ENCODE measurements at regions not wholly inside any gene's neighbourhood (a gene's known extent, or its start where the extent isn't known, plus 50 kb on each side); places are given as distances from the start of the nearest gene placed in this dataset.
"Not testable (repeated sequence)": the region's sequence is repeated elsewhere in the genome, so short reads cannot be mapped to it uniquely, and the experiment has no call there.

DNA sequence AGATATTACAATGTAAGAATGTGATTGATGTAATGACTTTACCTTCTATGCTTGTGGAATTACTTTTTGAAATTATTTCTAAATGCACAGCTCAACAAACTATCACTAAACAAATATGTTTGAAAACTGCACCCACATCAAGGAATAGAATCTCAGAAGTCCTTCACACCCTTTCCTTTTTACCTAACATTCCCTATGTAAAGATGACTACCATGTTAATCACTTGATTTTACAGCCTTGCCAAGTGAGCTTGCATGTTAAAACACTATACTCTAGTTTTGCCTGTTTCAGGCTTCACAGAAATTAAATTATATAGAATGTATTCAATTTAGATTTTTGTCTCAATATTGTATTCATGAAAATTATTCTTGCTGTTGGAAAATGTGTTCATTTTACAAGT is 1169.4 kb upstream of the CELF2 start:
- peaks cover 9% of the 10 kb centered on the region; the same call in 1 of the 2 replicates for H3K36me3 ChIP-seq (ENCODE audit: insufficient read depth, low read length)
- H3K4me3 ChIP-seq (ENCODE audit: low read length): no peak overlapping the region
- peaks cover 31% of the 10 kb centered on the region for H3K9me3 ChIP-seq (ENCODE audit: low read length)
- no peaks in the 10 kb centered on the region for H3K27me3 ChIP-seq (ENCODE audit: low read length)
- H4K20me1 ChIP-seq (ENCODE audit: insufficient read depth, low read depth, low read length): no peaks in the 10 kb centered on the region
- DNase-seq: no peak
- no peak overlapping the region for H3K9ac ChIP-seq (ENCODE audit: low read length)
- H3K4me2 ChIP-seq (ENCODE audit: low read depth, low read length, poor library complexity, severe bottlenecking): no peak overlapping the region
- peaks cover 3% of the 10 kb centered on the region for H3K4me1 ChIP-seq (ENCODE audit: low read length)
- H3K79me2 ChIP-seq (ENCODE audit: low read length): no peaks in the 10 kb centered on the region
- H3K9me2 ChIP-seq (replicated peaks; ENCODE audit: insufficient read depth, low read length): no peaks in the 10 kb centered on the region
- H3K27ac ChIP-seq (ENCODE audit: low read length): no peak overlapping the region
- no peak overlapping the region for H2AFZ ChIP-seq (ENCODE audit: low read length)

DNA sequence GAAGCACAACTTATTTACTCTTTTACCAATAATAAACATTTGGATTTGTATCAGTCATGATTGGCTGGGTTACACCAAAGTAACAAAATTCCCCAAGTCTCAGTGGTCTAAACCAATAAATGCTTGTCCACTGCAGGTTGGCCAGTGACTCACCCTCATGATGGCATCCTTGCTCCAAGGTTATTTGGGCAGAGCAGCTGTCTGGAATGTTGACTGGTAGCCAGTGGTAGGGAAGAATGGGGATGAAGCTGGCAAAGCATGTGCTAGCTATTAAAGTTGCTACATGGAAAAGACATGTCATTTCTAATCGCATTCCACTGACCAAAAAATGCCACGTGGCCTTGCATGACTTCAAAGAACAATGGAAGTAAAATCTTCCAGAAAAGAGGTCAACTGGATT is 1168.7 kb upstream of the CELF2 start:
- H3K36me3 ChIP-seq (ENCODE audit: insufficient read depth, low read length): peaks cover 9% of the 10 kb centered on the region; the same call in 1 of the 2 replicates
- H4K20me1 ChIP-seq (ENCODE audit: insufficient read depth, low read depth, low read length): no peaks in the 10 kb centered on the region
- no peaks in the 10 kb centered on the region for H3K9me2 ChIP-seq (replicated peaks; ENCODE audit: insufficient read depth, low read length)
- H3K4me3 ChIP-seq (ENCODE audit: low read length): no peak overlapping the region
- no peaks in the 10 kb centered on the region for H3K79me2 ChIP-seq (ENCODE audit: low read length)
- H3K9me3 ChIP-seq (ENCODE audit: low read length): peaks cover 30% of the 10 kb centered on the region
- no peak for DNase-seq
- no peak overlapping the region for H3K4me2 ChIP-seq (ENCODE audit: low read depth, low read length, poor library complexity, severe bottlenecking)
- H3K4me1 ChIP-seq (ENCODE audit: low read length): peaks cover 10% of the 10 kb centered on the region
- H3K27ac ChIP-seq (ENCODE audit: low read length): no peak overlapping the region
- no peak overlapping the region for H2AFZ ChIP-seq (ENCODE audit: low read length)
- H3K9ac ChIP-seq (ENCODE audit: low read length): no peak overlapping the region
- H3K27me3 ChIP-seq (ENCODE audit: low read length): no peaks in the 10 kb centered on the region

DNA sequence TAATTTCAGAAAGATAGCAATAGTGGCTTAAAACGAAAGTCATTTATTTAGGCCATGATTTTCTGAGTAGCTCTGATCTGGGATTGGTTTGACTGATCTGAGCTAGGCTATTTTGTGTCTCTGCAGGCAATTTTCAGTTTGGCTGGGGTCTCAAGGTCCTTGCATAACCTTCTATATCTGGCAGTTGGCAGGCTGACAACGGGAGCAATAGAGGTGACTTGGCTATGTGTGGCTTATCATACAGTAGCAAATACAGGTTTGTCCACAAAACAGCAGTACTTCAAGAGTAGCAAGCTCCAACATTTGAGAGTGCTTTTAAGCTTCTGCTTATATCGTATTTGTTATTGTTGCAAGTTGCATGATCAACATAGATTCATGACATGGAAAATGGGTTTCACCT is 1167.3 kb upstream of the CELF2 start:
- Histone ChIP-seq H3K4me1 (ENCODE audit: low read length) (peaks cover 14% of the 10 kb centered on the region), H3K9ac (ENCODE audit: low read length) (no peak overlapping the region), H3K27me3 (ENCODE audit: low read length) (no peaks in the 10 kb centered on the region), H3K79me2 (ENCODE audit: low read length) (no peaks in the 10 kb centered on the region), H3K4me2 (ENCODE audit: low read depth, low read length, poor library complexity, severe bottlenecking) (no peak overlapping the region), H3K9me3 (ENCODE audit: low read length) (peaks cover 17% of the 10 kb centered on the region), H3K4me3 (ENCODE audit: low read length) (no peak overlapping the region), H3K27ac (ENCODE audit: low read length) (no peak overlapping the region), H2AFZ (ENCODE audit: low read length) (peak overlapping the region; percentile 65; the same call in 1 of the 2 replicates), H3K9me2 (replicated peaks; ENCODE audit: insufficient read depth, low read length) (no peaks in the 10 kb centered on the region), H3K36me3 (ENCODE audit: insufficient read depth, low read length) (peaks cover 9% of the 10 kb centered on the region; the same call in 1 of the 2 replicates), H4K20me1 (ENCODE audit: insufficient read depth, low read depth, low read length) (no peaks in the 10 kb centered on the region)
- DNase-seq: no peak

DNA sequence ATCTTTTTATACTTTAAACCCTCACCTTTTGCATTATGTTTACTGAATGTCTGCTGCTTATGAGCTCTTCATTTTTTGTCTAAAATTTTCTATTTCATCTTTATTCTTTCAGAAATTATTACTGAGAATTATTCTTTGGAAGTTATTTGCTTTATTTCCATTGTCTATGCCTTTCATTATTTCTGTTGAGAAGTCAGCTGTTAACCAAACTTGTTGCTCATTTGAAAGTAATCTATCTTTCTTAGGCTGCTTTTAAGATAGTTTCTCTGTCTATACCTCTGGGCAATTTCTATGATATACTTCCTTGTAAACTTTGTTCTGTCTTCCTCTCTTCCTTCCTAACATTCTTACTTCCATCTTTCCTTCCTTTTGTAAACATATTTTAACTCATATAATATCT is 1165.9 kb upstream of the CELF2 start:
- Histone ChIP-seq H3K36me3 (ENCODE audit: insufficient read depth, low read length) (peaks cover 9% of the 10 kb centered on the region; the same call in 1 of the 2 replicates), H3K27me3 (ENCODE audit: low read length) (no peaks in the 10 kb centered on the region), H3K4me2 (ENCODE audit: low read depth, low read length, poor library complexity, severe bottlenecking) (no peak overlapping the region), H3K4me3 (ENCODE audit: low read length) (no peak overlapping the region; the same call in 1 of the 2 replicates), H3K9ac (ENCODE audit: low read length) (no peak overlapping the region), H3K27ac (ENCODE audit: low read length) (no peak overlapping the region), H4K20me1 (ENCODE audit: insufficient read depth, low read depth, low read length) (no peaks in the 10 kb centered on the region), H3K4me1 (ENCODE audit: low read length) (peaks cover 14% of the 10 kb centered on the region), H2AFZ (ENCODE audit: low read length) (no peak overlapping the region), H3K9me3 (ENCODE audit: low read length) (peaks cover 13% of the 10 kb centered on the region), H3K79me2 (ENCODE audit: low read length) (no peaks in the 10 kb centered on the region), H3K9me2 (replicated peaks; ENCODE audit: insufficient read depth, low read length) (no peaks in the 10 kb centered on the region)
- DNase-seq: no peak

- Histone ChIP-seq H3K79me2 (ENCODE audit: low read length) (no peaks in the 10 kb centered on the region), H3K27ac (ENCODE audit: low read length) (peak overlapping the region; percentile 28; the same call in 1 of the 2 replicates), H3K4me1 (ENCODE audit: low read length) (peaks cover 14% of the 10 kb centered on the region), H2AFZ (ENCODE audit: low read length) (peak overlapping the region; percentile 85), H3K27me3 (ENCODE audit: low read length) (no peaks in the 10 kb centered on the region), H3K9ac (ENCODE audit: low read length) (no peak overlapping the region), H3K9me2 (replicated peaks; ENCODE audit: insufficient read depth, low read length) (no peaks in the 10 kb centered on the region), H3K4me3 (ENCODE audit: low read length) (no peak overlapping the region), H3K4me2 (ENCODE audit: low read depth, low read length, poor library complexity, severe bottlenecking) (no peak overlapping the region), H4K20me1 (ENCODE audit: insufficient read depth, low read depth, low read length) (no peaks in the 10 kb centered on the region), H3K36me3 (ENCODE audit: insufficient read depth, low read length) (peaks cover 9% of the 10 kb centered on the region; the same call in 1 of the 2 replicates), H3K9me3 (ENCODE audit: low read length) (peaks cover 13% of the 10 kb centered on the region)
- DNase-seq: peak; percentile 69
These were observed 1164.0 kb upstream of the CELF2 start for GRCh38 chr10:9853405-9854355.

GRCh38 chr10:9855451-9855850 is 1162.2 kb upstream of the CELF2 start:
- H3K36me3 ChIP-seq (ENCODE audit: insufficient read depth, low read length); H3K4me2 ChIP-seq (ENCODE audit: low read depth, low read length, poor library complexity, severe bottlenecking); H3K79me2 ChIP-seq (ENCODE audit: low read length); H3K27me3 ChIP-seq (ENCODE audit: low read length); H3K9ac ChIP-seq (ENCODE audit: low read length); H2AFZ ChIP-seq (ENCODE audit: low read length); H3K9me2 ChIP-seq (replicated peaks; ENCODE audit: insufficient read depth, low read length); H3K27ac ChIP-seq (ENCODE audit: low read length); DNase-seq; H3K4me3 ChIP-seq (ENCODE audit: low read length); H4K20me1 ChIP-seq (ENCODE audit: insufficient read depth, low read depth, low read length): not testable (repeated sequence)
- Histone ChIP-seq H3K4me1 (ENCODE audit: low read length) (peaks cover 12% of the 10 kb centered on the region), H3K9me3 (ENCODE audit: low read length) (peaks cover 13% of the 10 kb centered on the region)

- Histone ChIP-seq H3K9ac (ENCODE audit: low read length) (no peak overlapping the region), H3K27me3 (ENCODE audit: low read length) (no peaks in the 10 kb centered on the region), H3K4me3 (ENCODE audit: low read length) (no peak overlapping the region), H3K9me2 (replicated peaks; ENCODE audit: insufficient read depth, low read length) (no peaks in the 10 kb centered on the region), H4K20me1 (ENCODE audit: insufficient read depth, low read depth, low read length) (no peaks in the 10 kb centered on the region), H3K4me1 (ENCODE audit: low read length) (peaks cover 5% of the 10 kb centered on the region), H3K9me3 (ENCODE audit: low read length) (no peaks in the 10 kb centered on the region; the same call in 1 of the 2 replicates), H3K27ac (ENCODE audit: low read length) (no peak overlapping the region), H2AFZ (ENCODE audit: low read length) (peak overlapping the region; percentile 39; the same call in 1 of the 2 replicates), H3K79me2 (ENCODE audit: low read length) (no peaks in the 10 kb centered on the region), H3K4me2 (ENCODE audit: low read depth, low read length, poor library complexity, severe bottlenecking) (no peak overlapping the region), H3K36me3 (ENCODE audit: insufficient read depth, low read length) (no peaks in the 10 kb centered on the region; the same call in 1 of the 2 replicates)
- DNase-seq: no peak
These were observed 1158.9 kb upstream of the CELF2 start for GRCh38 chr10:9858816-9859215.

DNA sequence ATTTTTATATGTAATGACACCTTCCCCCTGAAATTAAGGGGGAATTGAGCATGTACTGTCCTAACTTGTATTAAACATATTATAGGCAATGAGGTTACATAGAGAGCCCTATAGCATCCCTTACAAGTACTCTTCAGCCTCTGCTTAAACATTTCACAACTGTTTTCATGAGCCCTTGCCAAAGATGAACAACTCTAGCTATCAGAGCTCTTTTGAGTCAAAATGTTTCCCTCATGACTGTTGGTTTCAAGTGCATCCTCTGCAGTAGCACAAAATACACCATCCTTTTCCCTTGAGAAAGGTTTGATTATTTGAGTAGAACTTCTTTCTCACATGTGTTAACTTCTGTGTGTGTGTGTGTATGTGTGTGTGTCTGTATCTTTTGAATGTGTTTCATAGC is 1157.6 kb upstream of the CELF2 start:
- Histone ChIP-seq H3K9me2 (replicated peaks; ENCODE audit: insufficient read depth, low read length) (no peaks in the 10 kb centered on the region), H4K20me1 (ENCODE audit: insufficient read depth, low read depth, low read length) (no peaks in the 10 kb centered on the region), H3K27me3 (ENCODE audit: low read length) (no peaks in the 10 kb centered on the region), H3K4me1 (ENCODE audit: low read length) (peaks cover 8% of the 10 kb centered on the region), H2AFZ (ENCODE audit: low read length) (0 out of 2 replicates have a peak overlapping the region, but pooled peaks have one; percentile 8), H3K36me3 (ENCODE audit: insufficient read depth, low read length) (no peaks in the 10 kb centered on the region; the same call in 1 of the 2 replicates), H3K4me3 (ENCODE audit: low read length) (no peak overlapping the region), H3K79me2 (ENCODE audit: low read length) (no peaks in the 10 kb centered on the region), H3K9ac (ENCODE audit: low read length) (no peak overlapping the region), H3K4me2 (ENCODE audit: low read depth, low read length, poor library complexity, severe bottlenecking) (no peak overlapping the region), H3K27ac (ENCODE audit: low read length) (no peak overlapping the region), H3K9me3 (ENCODE audit: low read length) (no peaks in the 10 kb centered on the region; the same call in 1 of the 2 replicates)
- no peak for DNase-seq

Data from Karpas-422 (cell line).